Activated CD4-positive, alpha-beta T cell treated with anti-CD3 and anti-CD28 coated beads, Interleukin-2, amount 50 U/mL, for 16 hours (primary cell): ENCODE measurements at regions not wholly inside any gene's neighbourhood (a gene's known extent, or its start where the extent isn't known, plus 50 kb on each side); places are given as distances from the start of the nearest gene placed in this dataset.

Experiments used
- DNase-seq: peaks from one replicate; pipeline ENCODE4 v3.0.0-alpha.2; 2020

DNA sequence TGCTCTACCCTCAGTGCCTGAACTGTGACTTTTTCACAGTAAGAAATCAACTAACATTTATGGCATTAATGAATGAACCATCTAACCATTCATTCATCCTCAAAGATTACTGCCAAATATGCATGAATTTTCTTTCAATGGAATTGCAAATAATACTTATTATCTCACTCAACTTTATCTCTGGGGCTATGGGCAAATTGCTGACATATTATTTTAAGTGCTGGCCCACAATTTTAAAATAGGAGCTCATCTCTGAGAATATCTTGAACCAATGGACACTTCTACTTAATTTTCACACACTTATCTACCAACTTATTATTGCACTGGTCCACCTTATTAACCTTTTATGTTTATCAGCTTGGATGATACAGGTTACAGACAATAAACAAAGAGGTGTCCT lies 182.8 kb downstream of the RBM43 start:
- no peak for DNase-seq

- no peak for DNase-seq
Measured at GRCh38 chr2:151071906-151072305, 189.8 kb downstream of the RBM43 start.

- DNase-seq = no peak
Measured at GRCh38 chr2:151071382-151071781, 190.3 kb downstream of the RBM43 start.

GRCh38 chr2:151070253-151070652 lies 191.4 kb downstream of the RBM43 start:
- DNase-seq = no peak

- no peak for DNase-seq
Measured at GRCh38 chr2:151067658-151068369, 193.8 kb downstream of the RBM43 start.

DNA sequence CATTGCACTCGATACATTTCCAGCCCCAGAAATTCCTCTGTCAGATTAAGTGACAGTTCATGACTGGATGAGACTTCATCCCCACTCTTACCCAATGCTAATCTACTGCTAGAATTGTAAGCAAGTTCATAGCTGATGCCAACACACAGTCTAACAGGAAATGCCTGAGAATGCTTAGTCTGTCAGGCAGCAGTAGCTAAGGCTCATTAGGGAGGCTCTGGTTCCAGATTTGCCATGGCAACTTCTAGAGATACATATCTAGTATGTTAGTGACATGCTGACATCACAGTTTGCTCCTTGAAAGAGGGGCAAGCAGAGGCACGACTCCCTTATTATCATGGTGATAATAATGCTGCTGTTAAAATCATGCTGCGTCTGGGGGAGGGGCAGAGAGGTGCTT lies 198.4 kb downstream of the RBM43 start:
- no peak for DNase-seq

DNA sequence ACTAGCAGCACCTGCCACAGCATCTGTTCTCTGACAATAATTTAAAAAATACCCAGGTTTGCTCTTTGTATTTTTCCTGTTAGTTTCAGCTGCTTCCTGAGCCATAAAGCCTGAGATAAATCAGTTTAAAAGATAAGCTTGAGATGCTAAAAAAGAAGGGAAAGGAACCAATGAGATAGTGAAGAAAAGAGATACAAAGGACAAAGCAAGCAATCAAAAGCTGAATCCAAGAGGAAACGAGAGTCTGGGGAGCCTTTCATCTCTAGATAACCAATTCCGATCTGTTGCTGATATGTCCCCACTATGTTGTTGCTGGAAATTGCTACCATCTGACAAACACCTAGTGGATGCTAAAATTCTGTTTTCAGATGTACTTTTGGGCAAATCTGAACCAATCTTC lies 201.4 kb downstream of the RBM43 start:
- DNase-seq = no peak

DNA sequence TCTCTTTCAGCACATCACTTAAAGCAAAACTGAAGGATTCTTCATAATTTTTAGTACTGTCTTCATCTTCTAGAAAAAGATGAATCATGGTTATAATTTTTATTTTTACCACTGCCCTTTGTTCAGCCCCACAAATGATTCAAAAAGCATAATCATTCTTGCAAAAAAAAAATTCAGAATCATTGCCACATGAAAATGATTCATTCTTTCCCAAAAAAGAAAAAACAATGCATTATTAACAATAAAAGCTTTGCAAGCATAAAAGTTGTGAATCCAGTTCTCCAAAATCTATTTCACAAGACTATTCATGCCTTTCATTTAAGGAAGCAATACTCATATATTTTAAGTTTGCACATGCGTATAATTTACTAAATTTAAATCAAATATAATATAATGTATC lies 204.8 kb downstream of the RBM43 start:
- no peak for DNase-seq

- DNase-seq = no peak
Measured at GRCh38 chr2:151053661-151053990, 208.0 kb downstream of the RBM43 start.

- no peak for DNase-seq
Measured at GRCh38 chr2:151052850-151053660, 208.6 kb downstream of the RBM43 start.

GRCh38 chr2:151051574-151052220 lies 210.0 kb downstream of the RBM43 start:
- DNase-seq = peak; percentile 33

- DNase-seq = no peak
Measured at GRCh38 chr2:151049746-151050145, 211.9 kb downstream of the RBM43 start.

DNA sequence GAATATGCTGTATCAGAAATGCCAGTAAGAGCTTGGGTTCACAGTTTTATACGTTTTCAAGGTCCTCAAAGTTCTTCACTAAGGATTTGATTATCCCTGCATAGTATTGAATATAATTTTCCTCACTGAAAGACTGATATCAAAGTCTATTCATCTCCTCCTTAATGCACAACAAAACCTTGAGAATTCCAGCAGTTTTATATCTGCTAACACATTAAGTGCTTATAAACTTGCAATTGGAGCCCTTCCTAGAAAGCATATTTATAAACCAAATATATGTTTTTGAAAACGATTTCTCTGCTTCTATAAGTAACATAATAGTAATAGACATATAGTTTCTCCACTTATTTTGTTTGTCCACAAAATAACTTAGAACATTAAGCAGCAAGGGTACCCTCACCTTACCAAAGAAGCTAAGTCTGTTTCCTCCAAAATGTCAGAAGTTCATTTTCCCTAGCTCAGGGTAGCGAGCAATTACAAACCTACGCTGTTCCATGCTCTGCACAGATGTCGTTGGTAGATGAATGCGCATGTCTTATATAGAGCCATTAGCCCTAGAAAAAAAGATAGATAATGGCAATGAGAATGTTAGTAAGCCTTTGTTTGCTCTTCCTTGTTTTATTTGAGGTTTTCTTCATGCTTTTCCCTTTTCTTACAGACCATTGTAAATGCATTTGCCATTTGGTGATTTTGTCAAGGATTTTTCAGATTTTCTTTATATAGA lies 213.2 kb downstream of the RBM43 start:
- DNase-seq = no peak

DNA sequence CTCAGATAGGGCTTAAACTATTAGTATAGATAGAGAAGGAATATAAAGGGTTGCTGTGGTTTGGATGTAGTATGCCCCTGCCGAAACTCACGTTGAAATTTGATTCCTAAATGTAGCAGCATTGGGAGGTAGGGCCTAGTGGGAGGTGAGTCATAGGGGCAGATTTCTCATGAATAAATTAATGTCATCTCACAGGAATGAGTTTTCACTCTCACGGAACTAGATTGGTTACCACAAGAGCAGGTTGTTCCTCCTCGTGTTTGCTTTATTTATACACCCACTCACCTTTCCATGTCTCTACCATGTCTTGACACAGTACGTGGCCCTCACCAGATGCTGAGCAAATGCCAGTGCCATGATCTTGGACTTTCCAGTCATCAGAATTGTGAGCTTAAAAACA lies 218.2 kb downstream of the RBM43 start:
- no peak for DNase-seq

- DNase-seq = no peak
Measured at GRCh38 chr2:151042964-151043363, 218.7 kb downstream of the RBM43 start.

DNA sequence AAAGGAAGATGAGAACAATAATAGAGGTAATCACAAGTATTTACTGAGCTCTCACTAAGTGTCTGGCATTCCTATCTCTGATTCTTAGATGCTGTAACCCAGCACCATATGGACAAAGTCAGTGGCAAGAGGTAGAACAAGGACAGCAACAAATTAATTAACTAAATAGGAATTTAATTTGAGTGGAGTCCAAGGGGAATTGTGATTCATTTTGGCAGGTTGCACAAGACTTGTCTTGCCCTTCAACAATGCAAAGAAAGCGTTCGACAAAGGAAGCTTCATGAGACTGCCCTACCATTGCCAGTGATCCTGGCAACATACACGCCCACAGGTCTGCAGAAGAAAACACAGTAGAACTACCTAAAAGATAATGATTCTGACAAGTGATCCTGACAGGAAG lies 221.6 kb downstream of the RBM43 start:
- DNase-seq = no peak

GRCh38 chr2:151038516-151038915 lies 223.1 kb downstream of the RBM43 start:
- DNase-seq = no peak

- no peak for DNase-seq
Measured at GRCh38 chr2:151037434-151037833, 224.2 kb downstream of the RBM43 start.

DNA sequence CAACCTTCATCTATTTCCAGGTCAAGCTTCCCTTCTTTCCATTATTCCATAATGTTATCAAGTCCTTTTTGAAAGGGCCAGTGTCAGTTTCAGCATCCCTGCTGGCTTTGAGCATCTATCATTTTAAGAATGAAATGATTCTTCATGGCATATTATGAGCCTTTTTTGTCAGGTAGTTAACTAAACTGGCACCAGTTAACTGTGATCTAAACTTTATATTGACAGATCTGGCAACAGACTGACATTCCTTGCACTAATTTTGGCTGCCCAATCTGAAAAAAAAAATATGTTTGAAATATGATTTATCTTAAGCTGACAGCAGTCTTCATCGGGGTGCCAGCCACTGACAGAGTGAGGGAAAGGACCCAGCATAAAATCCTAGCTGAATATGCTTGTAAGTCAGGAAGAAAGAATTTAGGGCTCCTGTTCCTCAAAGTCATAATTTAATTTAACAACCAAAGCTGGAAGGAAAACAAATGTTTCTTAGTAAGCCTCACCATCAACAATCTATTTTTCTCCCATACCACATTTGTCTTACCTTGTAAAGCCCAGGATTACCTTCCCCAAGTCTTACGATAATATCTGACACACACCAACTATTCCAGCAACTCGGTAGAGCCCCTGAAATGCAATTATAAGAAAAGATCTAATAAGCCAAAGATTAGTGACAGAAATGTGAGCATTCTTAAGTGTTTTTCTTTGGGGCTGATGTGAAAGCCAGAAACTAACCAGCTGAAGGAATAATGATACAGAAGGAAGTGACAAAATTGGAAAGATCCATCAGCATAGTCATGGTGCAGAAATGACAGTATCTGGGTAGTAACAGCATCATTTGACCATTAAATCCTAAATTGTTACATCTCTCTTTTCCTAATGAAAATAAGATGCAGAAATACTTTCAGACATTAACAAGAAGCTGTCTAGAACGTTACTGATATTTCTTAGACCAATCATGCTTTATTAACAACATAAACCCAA lies 228.1 kb downstream of the RBM43 start:
- no peak for DNase-seq

GRCh38 chr2:151032741-151033191 lies 228.9 kb downstream of the RBM43 start:
- DNase-seq = no peak

DNA sequence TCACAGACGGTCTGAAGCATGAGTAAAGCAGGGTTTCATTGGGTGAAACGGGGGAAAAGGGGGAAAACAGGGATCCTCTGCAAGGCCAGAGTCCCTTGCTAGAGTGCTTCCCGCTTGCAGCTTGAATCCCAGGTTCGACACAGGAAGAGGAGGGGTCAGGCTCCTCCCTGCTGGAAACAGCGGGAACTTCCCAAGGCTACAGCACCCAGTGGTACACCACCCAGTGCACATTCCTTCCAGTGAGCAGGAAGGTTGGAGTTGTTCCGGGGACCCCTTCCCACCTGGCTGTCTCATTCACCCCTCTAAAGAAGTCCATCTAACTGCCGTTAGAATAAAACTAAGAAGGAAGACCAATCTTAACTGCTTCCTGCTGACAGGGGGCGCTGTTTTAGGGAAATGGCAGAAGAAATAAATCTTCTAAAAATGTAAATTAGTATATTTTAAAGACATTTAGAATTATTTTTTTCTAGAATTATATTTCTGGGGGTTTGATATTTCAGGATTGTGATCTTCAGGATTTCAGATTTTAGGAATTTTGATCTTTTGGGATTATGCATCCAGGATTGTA lies 230.9 kb downstream of the RBM43 start:
- no peak for DNase-seq
